Right atrium auricular region (tissue), 2 donors: ENCODE measurements at regions not wholly inside any gene's neighbourhood (a gene's known extent, or its start where the extent isn't known, plus 50 kb on each side); places are given as distances from the start of the nearest gene placed in this dataset.

Experiments used
- DNase-seq: peaks from one replicate; pipeline ENCODE4 v3.0.0-alpha.2; 2019; ENCODE audit warnings: low spot score
- H3K27ac ChIP-seq, 2 donors: fragments of 200-600 bp; sonication (generic); 1 replicate in 1 of 2; 2 replicates in 1 of 2; pipeline ENCODE4 v1.5.1; 2016 to 2019
- H3K27me3 ChIP-seq, 2 donors: fragments of 200-600 bp; sonication (generic); one replicate each; pipeline versions ENCODE4 v1.5.1 to v1.6.0; 2017 to 2019
- H3K36me3 ChIP-seq: fragments of 200-600 bp; sonication (generic); one replicate; pipeline ENCODE4 v1.5.1; 2016
- H3K4me1 ChIP-seq, 2 donors: fragments of 200-600 bp; sonication (generic); one replicate each; pipeline versions ENCODE4 v1.5.1 to v1.6.0; 2017 to 2019
- H3K4me3 ChIP-seq, 2 donors: fragments of 200-600 bp; sonication (generic); 1 replicate in 1 of 2; 2 replicates in 1 of 2; pipeline ENCODE4 v1.5.1; 2017 to 2019; ENCODE audit warnings: mild to moderate bottlenecking in 1 of 2, moderate library complexity in 1 of 2
- H3K9me3 ChIP-seq, 2 donors: fragments of 200-600 bp; sonication (generic); one replicate each; pipeline ENCODE4 v1.5.1; 2019
- TF ChIP-seq, protein P1 (sequence below), 2 donors: fragments of 200-600 bp; sonication (generic); IDR thresholded peaks; one replicate each; pipeline ENCODE4 v1.5.1; 2019; ENCODE audit warnings: antibody characterized with exemption in 2 of 2

DNA sequence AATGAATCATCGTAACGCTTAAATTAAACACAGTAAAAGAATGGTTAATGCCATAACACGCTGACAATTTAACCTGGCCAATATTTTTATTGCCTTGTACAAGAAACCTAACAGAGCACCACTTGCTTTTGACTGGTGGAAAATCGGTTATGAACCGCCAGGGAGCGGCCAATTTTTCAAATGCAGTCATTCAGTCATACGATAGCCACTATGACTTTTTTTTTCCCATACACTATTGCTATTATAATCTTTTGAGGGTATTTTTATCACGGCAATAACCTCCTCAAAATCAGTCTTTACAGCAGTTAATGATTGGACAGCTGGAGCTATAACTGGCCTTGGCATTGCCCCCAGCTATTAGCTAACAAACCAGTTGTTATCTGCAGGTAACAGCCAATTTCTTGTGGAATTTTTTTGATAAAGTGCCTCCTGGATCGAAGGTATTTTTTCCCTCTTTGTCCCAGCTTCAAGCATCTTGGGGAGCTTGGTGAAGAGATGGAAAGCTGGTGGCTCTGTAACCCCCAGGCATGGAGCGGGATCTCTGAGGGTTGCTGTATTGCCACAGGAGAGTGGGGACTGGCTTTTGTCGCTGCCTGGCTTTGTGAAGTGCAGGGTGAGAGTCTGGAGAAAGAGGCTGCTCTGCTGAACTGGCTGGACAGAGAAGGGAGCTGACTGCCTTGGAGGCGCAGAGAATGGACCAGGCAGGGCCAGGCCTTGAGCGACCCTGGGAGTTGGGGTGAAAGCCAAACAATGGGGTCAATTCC is 198.4 kb upstream of the ZNF536 start:
- Histone ChIP-seq H3K36me3 (no peaks in the 10 kb centered on the region), H3K27ac (no peak overlapping the region), H3K4me3 (no peak overlapping the region), H3K27me3 (no peaks in the 10 kb centered on the region), H3K4me1 (no peaks in the 10 kb centered on the region), H3K9me3 (no peaks in the 10 kb centered on the region)
- no peak for DNase-seq
- TF ChIP-seq, protein P1, sequence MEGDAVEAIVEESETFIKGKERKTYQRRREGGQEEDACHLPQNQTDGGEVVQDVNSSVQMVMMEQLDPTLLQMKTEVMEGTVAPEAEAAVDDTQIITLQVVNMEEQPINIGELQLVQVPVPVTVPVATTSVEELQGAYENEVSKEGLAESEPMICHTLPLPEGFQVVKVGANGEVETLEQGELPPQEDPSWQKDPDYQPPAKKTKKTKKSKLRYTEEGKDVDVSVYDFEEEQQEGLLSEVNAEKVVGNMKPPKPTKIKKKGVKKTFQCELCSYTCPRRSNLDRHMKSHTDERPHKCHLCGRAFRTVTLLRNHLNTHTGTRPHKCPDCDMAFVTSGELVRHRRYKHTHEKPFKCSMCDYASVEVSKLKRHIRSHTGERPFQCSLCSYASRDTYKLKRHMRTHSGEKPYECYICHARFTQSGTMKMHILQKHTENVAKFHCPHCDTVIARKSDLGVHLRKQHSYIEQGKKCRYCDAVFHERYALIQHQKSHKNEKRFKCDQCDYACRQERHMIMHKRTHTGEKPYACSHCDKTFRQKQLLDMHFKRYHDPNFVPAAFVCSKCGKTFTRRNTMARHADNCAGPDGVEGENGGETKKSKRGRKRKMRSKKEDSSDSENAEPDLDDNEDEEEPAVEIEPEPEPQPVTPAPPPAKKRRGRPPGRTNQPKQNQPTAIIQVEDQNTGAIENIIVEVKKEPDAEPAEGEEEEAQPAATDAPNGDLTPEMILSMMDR (IDR thresholded peaks at IDR 0.05) = no peak

DNA sequence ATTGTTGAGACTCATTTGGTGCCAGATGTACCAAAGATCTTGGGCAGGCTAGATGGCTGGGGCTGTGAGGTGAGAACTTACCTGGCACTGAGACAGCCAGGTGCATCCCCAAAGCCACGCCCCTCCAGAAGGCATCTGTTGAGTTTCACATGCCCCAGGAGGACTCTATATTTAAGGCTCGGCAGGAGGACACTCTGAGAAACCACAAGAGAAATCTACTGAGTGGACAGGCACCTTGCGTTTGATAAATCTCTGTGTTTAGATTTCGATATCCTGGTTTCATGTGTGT is 197.9 kb upstream of the ZNF536 start:
- Histone ChIP-seq H3K9me3 (no peaks in the 10 kb centered on the region), H3K27ac (no peak overlapping the region), H3K4me3 (no peak overlapping the region), H3K36me3 (no peaks in the 10 kb centered on the region), H3K4me1 (no peaks in the 10 kb centered on the region), H3K27me3 (no peaks in the 10 kb centered on the region)
- DNase-seq = no peak
- TF ChIP-seq, protein P1 (IDR thresholded peaks at IDR 0.05) = no peak

DNA sequence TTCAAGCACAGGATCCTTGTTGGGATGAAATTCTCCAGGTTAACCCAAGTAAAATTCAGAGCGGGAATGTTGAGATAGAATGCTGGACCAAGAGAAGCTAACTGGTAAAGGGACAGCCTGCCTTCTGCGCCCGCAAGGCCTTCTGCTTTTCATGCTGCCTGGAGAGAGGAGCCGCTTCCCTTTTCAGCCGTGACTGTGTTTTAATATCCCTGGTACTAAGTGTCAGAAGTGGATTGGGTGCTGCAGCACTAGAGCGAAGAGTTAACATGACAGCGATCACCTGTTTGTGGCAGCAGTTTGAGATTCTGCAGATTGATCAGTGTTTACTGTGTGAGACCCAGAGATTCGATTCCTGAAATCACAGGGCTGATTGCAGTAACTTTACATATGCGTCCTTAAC is 197.4 kb upstream of the ZNF536 start:
- no peak for DNase-seq
- Histone ChIP-seq H3K36me3 (no peaks in the 10 kb centered on the region), H3K4me1 (no peaks in the 10 kb centered on the region), H3K9me3 (peaks cover 0 to 3% of the 10 kb centered on the region in 2 donors), H3K4me3 (no peak overlapping the region), H3K27me3 (no peaks in the 10 kb centered on the region), H3K27ac (no peak overlapping the region)
- TF ChIP-seq, protein P1 (IDR thresholded peaks at IDR 0.05) = no peak

DNA sequence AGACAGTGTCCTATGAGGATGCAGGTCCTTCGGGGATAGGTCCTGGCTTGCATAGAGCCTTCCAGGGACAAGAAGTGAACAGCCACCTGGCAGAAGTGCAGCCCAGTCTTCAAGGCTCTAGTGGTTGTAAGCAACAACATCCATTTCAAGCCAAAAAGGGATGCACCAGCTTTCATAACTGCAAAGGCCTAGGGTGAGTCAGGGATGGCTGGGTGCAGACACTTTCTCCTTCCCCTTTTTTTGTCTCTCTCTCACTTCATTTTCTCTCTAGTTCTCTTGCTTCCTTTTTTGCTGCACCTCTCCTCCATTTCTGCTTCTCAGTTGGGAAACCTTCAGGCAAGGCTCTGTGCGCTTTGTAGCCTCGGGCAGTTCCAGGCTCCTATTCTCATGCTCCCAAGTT is 196.2 kb upstream of the ZNF536 start:
- TF ChIP-seq, protein P1 (IDR thresholded peaks at IDR 0.05) = no peak
- Histone ChIP-seq H3K4me1 (no peaks in the 10 kb centered on the region), H3K4me3 (no peak overlapping the region), H3K27ac (no peak overlapping the region), H3K27me3 (no peaks in the 10 kb centered on the region), H3K9me3 (peaks cover 0 to 14% of the 10 kb centered on the region in 2 donors), H3K36me3 (no peaks in the 10 kb centered on the region)
- DNase-seq = no peak

GRCh38 chr19:30178721-30179402 is 193.3 kb upstream of the ZNF536 start:
- Histone ChIP-seq H3K4me1 (no peaks in the 10 kb centered on the region), H3K27me3 (no peaks in the 10 kb centered on the region)
- TF ChIP-seq, protein P1 (IDR thresholded peaks at IDR 0.05) = no peak

More at GRCh38 chr19:30178721-30179402, 193.3 kb upstream of the ZNF536 start:
- H3K36me3 ChIP-seq = no peaks in the 10 kb centered on the region
- no peak overlapping the region for H3K27ac ChIP-seq
- no peak for DNase-seq
- no peak overlapping the region for H3K4me3 ChIP-seq
- peaks cover 9 to 43% of the 10 kb centered on the region in 2 donors for H3K9me3 ChIP-seq
